Activated naive CD4-positive, alpha-beta T cell (primary cell): ENCODE measurements at regions not wholly inside any gene's neighbourhood (a gene's known extent, or its start where the extent isn't known, plus 50 kb on each side); places are given as distances from the start of the nearest gene placed in this dataset.
"Not testable (repeated sequence)": the region's sequence is repeated elsewhere in the genome, so short reads cannot be mapped to it uniquely, and the experiment has no call there.

Experiments
- DNase-seq, 4 experiments: peaks; one replicate each; lab custom pipeline; 2025; lab: John Stamatoyannopoulos, UW

- DNase-seq = no peak
Observed at GRCh38 chr1:101550581-101550980, 313.8 kb downstream of the S1PR1 start.

- no peak for DNase-seq
Observed at GRCh38 chr1:101566883-101567538, 330.2 kb downstream of the S1PR1 start.

GRCh38 chr1:101567582-101568189 is 330.9 kb downstream of the S1PR1 start:
- peak; percentile 2 to 46 (median 16) for DNase-seq

- no peak for DNase-seq
Observed at GRCh38 chr1:101587741-101588140, 350.9 kb downstream of the S1PR1 start.

- DNase-seq = no peak
Observed at GRCh38 chr1:101588677-101589076, 351.9 kb downstream of the S1PR1 start.

- DNase-seq = no peak
Observed at GRCh38 chr1:101592845-101593244, 356.0 kb downstream of the S1PR1 start.

GRCh38 chr1:101595881-101596374 is 359.1 kb downstream of the S1PR1 start:
- no peak for DNase-seq

- not testable (repeated sequence) for DNase-seq
Observed at GRCh38 chr1:101600615-101601014, 363.8 kb downstream of the S1PR1 start.

- no peak for DNase-seq
Observed at GRCh38 chr1:101603726-101604125, 366.9 kb downstream of the S1PR1 start.

- DNase-seq = no peak
Observed at GRCh38 chr1:101605878-101606277, 369.1 kb downstream of the S1PR1 start.

- no peak for DNase-seq
Observed at GRCh38 chr1:101613546-101613945, 376.7 kb downstream of the S1PR1 start.

GRCh38 chr1:101618900-101619299 is 377.8 kb downstream of the OLFM3 start:
- DNase-seq = no peak

- DNase-seq = no peak
Observed at GRCh38 chr1:101632548-101633272, 364.0 kb downstream of the OLFM3 start.

- no peak for DNase-seq
Observed at GRCh38 chr1:101645810-101646209, 350.9 kb downstream of the OLFM3 start.

- DNase-seq = no peak
Observed at GRCh38 chr1:101652484-101652883, 344.2 kb downstream of the OLFM3 start.

GRCh38 chr1:101653482-101653946 is 343.2 kb downstream of the OLFM3 start:
- DNase-seq = no peak

- DNase-seq = no peak
Observed at GRCh38 chr1:101664726-101665125, 332.0 kb downstream of the OLFM3 start.

- DNase-seq = no peak
Observed at GRCh38 chr1:101667761-101668160, 329.0 kb downstream of the OLFM3 start.

GRCh38 chr1:101683136-101683535 is 313.6 kb downstream of the OLFM3 start:
- DNase-seq = no peak

GRCh38 chr1:101683561-101683960 is 313.2 kb downstream of the OLFM3 start:
- no peak for DNase-seq

- DNase-seq = no peak
Observed at GRCh38 chr1:101697072-101697471, 299.7 kb downstream of the OLFM3 start.

GRCh38 chr1:101698681-101699080 is 298.0 kb downstream of the OLFM3 start:
- DNase-seq = no peak

GRCh38 chr1:101704895-101705294 is 291.8 kb downstream of the OLFM3 start:
- no peak for DNase-seq
